ENCODE measurements at regions not wholly inside any gene's neighbourhood (a gene's known extent, or its start where the extent isn't known, plus 50 kb on each side); places are given as distances from the start of the nearest gene placed in this dataset.
"Not testable (repeated sequence)": the region's sequence is repeated elsewhere in the genome, so short reads cannot be mapped to it uniquely, and the experiment has no call there.

DNA sequence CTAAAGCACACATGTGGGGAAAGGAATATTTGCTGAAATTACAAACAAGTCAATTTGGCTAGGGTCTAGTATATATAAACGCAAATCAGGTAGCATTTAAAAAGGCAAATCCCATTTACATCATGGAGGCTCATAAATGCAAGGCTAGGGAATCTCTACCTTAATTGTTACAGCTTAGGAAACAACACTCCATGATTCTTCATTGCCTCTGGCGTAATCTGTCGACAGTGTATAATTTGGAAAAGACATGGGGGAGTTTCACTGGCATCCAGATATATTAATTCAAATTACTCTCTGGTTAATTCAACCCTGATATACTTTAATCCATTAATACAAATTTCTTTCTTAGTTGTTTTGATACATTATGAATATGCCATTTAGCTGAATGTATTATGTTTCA lies 1630.2 kb upstream of the FLRT2 start:
- H3K4me3 ChIP-seq: no peak overlapping the region
- no peak overlapping the region for H3K27ac ChIP-seq

DNA sequence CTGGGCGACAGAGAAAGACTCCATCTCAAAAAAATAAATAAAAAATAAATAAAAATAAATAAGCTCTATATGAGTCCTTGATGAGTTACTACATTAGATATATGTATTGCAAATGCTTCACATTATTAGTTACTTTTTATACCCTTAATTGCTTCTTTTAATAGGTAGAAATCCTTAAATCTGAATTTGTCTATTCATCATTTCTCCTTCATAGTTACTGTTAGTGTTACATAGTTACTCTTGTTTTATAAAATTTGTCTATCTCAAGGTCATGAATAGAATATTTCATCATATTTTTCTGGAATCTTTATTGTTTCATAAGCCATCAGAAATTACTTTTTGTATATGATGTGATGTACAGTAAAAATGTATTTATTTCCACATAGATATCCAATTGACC lies 1624.8 kb upstream of the FLRT2 start:
- H3K4me3 ChIP-seq: no peak overlapping the region

DNA sequence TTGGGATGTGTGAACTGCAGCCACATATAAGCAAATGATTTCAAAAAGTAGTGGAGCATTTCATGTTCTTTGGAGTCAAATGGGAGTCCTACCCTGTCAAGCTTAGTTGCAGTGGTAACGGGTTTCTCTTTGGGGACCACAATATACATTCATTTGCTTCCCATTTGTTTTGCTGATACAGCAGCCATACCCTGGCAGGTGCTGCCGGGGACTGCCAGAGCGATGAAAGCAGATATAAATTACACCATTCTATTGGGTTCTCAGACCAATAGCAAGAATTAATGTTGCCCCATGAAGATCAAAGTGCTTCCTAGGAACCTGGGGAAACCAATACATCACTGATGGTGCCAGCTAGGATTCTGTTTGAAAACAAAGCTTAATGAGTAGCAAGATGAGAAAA lies 1621.5 kb upstream of the FLRT2 start:
- Histone ChIP-seq H3K4me3 (no peak overlapping the region), H3K27ac (no peak overlapping the region)

More for the DNA sequence above, 1624.8 kb upstream of the FLRT2 start:
- no peak overlapping the region for H3K27ac ChIP-seq

DNA sequence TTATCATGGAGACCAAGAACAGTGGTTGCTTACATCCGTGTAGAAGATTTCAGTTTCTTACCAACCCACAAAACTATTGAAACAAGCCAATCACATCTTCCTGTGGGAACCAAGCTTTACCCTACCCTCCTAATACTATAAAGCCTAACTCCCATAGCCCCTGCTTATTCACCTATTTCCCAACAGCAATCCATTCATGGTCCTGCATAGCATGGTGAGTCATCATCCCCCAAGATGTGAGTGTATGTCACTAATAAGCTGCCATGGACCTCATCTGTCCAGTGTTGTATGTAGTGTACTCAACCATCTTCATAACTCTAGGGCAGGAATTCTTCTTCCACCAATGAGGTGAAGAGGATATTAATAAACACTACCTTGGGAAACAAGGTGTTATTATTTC lies 1620.4 kb upstream of the FLRT2 start:
- Histone ChIP-seq H3K27ac (no peak overlapping the region), H3K4me3 (no peak overlapping the region)

DNA sequence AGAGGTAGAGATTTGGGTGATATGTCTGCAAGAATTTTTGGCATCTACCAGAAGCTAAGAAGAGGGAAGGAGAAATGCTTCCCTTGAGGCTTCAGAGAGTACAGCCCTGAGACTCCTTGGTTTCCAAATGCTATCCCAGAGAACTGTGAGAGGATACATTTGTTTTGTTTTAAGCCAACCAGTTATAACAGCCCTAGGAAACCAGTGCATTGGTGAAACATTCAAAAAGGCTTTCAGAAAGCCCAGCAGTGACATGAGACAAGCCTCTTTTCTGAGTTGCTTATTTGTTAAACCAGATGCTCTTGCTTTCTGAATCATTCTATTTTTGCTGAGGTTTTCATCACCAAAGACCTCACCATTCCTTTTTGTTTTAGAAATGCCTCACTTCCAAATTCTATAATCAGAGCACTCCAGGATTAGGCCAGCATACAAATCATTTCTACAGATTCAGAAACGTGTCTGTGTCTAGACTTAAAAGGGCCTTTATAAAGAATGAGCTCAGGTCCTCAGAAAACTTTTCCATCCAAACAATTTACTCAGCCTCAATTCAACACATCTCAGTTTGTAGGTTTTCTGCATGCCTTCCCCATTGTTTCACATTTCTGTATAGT lies 1617.8 kb upstream of the FLRT2 start:
- Histone ChIP-seq H3K27ac (no peak overlapping the region), H3K4me3 (no peak overlapping the region)

DNA sequence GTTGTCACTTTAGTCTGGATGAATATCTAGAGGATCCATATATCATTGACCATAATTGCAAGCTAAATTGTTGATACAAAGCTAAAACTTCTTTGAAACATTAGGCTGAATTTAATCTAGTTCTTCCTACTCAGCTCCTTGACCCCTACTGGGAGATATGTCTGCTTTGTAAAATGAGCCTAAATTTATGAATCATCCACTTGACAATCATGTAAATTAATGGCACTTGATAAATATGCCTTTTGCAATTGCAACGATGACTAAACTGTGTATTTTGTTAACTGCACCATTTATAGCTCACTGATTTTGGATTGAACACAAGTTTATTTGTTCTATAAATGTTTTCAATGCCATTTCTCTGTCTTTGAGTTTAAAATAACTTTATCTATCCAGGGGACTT lies 1616.5 kb upstream of the FLRT2 start:
- no peak overlapping the region for H3K27ac ChIP-seq
- H3K4me3 ChIP-seq: no peak overlapping the region

DNA sequence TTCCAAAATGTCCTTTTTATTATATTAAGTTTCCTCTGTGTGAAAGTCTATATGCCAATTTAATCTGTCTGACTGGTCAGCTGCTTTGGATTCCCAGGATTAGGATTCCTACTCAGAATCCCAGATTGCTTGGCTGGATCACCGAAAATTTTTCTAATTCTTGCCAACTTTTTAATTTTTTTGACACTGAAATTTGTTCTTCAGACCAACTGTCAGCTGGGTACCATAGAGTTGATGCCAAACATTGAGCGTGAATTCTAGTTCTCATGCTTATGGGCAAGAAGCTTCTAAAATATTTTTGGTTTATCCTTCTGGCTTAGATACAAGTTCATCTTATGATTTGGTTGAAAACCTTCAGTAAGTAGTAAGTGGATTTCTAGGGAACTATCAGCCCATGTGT lies 1611.4 kb upstream of the FLRT2 start:
- Histone ChIP-seq H3K4me3 (no peak overlapping the region), H3K27ac (no peak overlapping the region)

DNA sequence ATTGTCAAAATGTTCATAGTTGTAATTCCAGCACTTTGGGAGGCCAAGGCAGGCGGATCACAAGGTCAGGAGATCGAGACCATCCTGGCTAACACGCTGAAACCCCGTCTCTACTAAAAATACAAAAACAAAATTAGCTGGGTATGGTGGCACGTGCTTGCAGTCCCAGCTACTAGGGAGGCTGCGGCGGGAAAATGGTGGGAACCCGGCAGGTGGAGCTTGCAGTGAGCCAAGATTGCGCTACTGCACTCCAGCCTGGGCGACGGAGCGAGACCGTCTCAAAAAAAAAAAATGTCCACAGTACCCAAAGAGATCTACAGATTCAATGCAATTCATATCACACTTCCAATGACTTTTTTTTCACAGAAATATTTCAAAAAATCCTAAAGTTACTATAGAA lies 1610.3 kb upstream of the FLRT2 start:
- not testable (repeated sequence) for H3K4me3 ChIP-seq, H3K27ac ChIP-seq

DNA sequence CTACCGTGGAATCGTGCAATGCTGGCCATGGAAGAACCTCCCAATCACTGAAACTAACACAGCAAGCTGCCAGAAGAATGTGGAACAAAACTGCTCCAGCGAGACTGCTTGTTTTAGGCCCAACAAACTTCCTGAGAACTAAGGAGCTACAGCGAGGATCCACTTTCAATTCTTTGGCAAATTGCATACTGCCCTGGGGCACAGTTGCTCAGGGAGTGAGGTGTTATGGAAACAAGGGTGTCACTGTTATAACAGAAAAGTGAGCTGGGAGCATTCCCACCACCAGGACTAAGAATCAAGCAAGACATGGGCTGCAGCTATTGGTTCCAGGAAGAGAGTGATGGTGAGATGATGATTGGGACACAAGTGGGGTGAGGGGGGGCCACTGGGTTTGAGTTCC lies 1606.1 kb upstream of the FLRT2 start:
- Histone ChIP-seq H3K4me3 (no peak overlapping the region), H3K27ac (no peak overlapping the region)

DNA sequence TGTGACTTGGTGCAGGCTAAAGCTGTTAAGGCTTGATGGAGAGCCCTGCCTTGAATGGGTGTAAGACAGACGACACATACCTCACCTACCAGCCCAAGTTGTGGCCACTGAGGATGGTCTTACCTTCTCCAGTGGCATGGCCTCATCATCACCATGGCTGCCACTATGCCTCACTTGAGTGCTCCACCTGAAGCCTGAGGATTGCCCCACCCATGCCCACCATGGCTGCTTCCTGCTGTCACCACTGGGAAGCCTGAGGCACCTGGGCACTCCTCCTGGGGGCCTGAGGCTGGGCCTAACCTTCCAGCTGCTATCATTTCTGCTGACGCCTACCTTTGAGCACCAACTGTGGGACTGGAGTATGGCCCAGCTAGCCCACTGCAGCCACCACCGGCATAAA lies 1605.7 kb upstream of the FLRT2 start:
- no peak overlapping the region for H3K27ac ChIP-seq
- H3K4me3 ChIP-seq: no peak overlapping the region

DNA sequence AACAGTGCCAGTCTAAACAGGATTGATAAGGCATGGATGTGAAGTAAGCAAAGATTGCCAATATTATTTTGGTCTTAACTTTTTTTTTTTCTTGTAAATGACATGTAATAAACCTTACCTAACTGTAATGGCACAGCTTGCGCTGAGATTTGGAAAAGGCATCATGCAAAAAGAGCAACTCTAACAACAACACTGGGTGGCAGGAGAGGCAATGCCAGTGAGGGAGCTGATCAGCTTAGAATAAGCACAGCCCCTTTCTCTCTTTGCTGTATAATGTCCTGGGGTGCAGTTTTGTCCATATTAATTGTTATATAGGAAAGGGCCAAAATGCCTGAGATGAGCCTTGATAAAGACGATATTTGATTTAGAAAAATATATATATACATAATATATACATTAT lies 1589.7 kb upstream of the FLRT2 start:
- Histone ChIP-seq H3K27ac (no peak overlapping the region), H3K4me3 (no peak overlapping the region)

DNA sequence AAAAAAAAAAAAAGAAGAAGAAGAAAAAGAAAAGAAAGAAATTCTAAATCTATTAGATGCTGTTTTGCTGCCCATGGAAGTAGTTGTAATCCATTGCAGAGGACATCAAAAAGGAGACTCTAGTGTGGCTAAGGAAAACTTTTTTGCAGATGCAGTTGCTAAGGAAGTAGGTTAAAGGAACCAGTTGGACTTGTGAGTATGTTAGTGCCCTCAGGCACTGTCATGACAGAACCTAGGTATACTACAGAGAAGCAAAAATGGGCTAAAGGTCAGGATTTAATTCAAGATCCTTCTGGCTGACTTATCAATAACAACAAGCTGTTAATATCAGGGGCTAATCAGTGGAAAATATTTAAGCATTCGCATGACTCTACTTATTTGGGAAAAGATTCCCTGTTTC lies 1571.6 kb upstream of the FLRT2 start:
- Histone ChIP-seq H3K27ac (no peak overlapping the region), H3K4me3 (no peak overlapping the region)

DNA sequence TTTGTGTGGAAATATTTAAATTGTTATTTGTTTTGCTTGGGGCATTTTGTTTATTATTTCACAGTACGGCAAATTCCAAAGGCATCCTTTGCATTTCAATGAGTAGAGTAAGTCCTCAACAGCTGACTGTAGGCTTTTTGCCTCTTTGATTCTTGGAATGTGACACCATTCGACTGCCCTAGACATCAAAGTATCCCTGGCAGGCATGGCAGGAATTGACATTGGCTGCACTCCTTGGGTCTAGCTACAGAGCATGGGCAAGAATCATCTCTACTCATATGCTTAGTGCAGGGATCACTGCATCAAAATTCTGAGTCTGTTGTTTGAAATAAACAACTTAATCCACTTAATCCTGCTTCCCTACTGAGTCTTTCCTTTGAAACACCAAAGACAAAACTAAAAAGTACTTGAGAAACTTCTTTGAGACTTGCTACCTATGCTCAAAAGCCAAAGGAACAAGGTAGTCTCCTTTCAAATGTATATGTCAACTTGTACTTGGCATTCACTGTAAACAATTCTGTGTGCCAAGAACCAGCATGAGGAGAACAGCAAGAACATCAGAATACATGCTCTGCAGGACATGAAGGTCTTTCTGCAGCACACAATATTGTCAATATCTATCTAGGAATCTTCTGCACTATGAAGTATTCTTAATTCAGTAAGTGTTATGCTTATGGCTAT lies 1569.0 kb upstream of the FLRT2 start:
- no peak overlapping the region for H3K27ac ChIP-seq
- no peak overlapping the region for H3K4me3 ChIP-seq

DNA sequence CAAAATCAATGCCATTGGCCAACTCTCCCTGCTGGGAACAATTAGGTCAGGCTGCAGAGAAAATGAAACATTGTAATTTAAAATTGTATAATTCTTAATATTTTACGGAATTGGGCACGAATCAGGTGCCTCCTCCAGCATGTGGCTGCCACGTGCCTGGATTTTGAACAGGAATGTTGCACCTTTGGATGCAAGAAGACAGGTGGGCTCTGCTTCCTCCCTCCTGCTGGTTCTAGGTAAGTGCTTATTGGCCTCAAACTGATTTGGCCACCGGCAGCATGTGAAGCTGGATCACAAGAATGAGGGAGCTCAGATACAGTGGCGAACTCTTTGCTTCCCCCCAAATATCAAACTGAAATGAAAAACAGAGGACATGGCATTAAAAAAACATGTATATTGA lies 1559.9 kb upstream of the FLRT2 start:
- H3K4me3 ChIP-seq: no peak overlapping the region
- no peak overlapping the region for H3K27ac ChIP-seq

DNA sequence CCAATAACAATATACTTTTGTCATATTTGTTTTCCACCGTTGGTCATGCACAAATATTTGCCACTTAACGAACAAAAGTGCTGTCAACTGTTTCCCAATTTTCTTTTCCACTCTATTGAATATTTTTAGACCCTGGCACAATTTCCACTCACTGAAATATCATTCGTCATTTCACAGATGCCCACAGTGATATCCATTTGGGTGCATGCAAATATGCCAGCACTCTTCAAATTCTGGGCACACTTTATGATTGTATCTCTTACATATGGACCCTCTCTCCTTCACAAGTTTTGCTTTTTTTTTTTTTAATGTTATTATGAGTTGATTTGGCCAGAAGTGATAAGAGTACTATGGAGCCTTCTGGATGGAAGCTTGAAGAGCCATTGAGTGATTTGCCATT lies 1557.3 kb upstream of the FLRT2 start:
- Histone ChIP-seq H3K27ac (no peak overlapping the region), H3K4me3 (no peak overlapping the region)

DNA sequence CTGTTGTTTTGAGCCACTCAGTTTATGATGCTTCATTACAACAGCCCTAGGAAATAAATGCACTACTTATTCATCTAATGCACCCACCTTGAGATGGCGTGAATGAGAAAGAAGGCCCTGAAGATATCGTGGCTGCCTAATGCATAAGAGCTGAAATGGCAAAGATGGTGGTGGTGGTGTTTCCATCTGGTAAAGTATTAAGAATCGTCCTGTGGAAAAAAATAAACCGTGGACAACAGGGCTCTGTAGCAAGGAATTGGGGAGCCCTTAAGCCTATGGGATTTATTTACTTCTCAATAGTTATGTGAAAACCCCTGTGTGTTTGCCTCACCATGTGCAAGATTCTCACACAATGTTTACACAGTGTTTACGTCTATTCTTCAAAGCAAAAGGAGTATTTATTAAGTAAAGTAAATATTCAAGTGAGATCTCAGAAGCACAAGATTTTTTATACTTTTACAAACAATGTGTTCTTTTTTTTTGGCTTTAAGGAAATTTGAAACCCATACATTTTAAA lies 1555.2 kb upstream of the FLRT2 start:
- H3K4me3 ChIP-seq: no peak overlapping the region
- H3K27ac ChIP-seq: no peak overlapping the region

DNA sequence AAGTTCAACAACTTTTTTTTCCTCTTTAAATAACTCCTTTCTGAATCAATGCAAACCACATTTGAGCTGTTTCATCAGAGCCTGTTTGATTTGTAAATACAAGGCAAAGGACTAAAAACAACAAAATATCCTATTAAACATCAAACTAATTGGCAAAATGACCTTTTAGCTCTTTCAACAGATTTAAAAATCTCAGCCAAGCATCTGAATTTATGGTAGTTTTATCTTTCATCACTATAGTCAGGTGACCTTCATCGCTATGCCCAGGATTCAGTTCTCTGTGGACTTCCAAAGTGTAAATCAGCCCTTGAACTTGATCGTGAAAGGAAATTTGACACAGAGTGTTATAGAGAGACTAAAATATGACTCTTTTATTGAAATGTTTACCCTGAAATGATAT lies 1554.5 kb upstream of the FLRT2 start:
- Histone ChIP-seq H3K4me3 (no peak overlapping the region), H3K27ac (no peak overlapping the region)

DNA sequence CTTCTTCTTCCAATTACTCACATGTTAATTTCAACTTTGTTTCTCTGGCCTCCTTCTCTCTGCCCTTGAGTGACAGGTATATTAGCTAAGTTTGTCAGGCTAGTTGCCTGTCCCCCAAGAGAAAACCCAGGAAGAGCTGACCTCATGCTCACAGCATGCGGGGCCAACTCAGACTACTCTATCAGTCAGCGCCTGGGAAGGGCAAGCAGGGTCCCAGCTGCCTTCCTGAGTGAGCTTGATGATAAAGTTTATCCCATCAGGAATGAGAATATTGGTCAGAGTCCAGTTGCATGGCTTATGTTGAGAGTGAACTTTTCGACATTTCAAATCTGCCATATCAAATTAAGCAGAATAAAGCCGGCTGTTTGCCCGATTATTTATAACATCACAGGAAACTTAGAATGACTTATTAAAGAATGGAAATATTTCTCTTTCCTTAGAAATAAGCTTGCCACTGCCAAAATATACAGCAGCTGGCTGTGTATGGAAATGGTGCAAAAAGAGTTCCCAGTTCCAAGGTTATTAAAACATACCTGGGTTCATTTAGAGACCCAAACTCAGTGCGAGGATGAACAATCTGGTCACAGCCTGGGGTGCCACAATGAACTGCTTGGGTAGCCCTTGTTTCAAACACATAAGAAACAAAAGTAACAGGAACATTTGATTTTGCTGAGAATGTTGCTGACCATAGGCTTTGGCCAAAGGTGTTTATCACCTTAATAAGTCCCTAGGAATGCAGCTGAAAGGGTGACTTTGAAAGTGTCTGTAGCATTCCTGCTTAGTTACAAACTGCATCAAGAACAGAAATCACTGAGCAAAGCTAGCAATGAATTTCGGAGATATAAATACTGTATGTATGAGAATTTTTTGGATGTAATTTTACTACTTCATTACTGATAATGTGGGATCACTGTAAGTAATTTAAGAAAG lies 1553.8 kb upstream of the FLRT2 start:
- H3K4me3 ChIP-seq: no peak overlapping the region
- no peak overlapping the region for H3K27ac ChIP-seq

DNA sequence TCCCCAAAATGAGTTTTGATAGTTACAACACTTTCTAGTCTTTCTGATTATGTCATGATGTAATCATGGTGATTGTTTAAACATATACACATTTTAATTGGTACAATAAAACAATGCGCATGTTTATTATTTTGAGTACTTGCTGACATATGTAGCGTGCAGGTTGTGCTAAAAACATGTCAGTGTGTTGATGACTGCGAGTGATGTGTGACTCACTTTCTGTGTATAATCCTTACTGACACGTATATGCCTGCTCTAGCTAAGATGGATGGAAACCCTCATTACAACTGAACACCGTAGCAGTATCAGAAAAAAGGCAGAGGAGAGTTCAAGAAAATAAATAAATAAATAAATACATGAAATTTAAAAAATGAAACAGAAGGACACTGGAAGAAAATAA lies 1552.4 kb upstream of the FLRT2 start:
- no peak overlapping the region for H3K27ac ChIP-seq
- H3K4me3 ChIP-seq: no peak overlapping the region

DNA sequence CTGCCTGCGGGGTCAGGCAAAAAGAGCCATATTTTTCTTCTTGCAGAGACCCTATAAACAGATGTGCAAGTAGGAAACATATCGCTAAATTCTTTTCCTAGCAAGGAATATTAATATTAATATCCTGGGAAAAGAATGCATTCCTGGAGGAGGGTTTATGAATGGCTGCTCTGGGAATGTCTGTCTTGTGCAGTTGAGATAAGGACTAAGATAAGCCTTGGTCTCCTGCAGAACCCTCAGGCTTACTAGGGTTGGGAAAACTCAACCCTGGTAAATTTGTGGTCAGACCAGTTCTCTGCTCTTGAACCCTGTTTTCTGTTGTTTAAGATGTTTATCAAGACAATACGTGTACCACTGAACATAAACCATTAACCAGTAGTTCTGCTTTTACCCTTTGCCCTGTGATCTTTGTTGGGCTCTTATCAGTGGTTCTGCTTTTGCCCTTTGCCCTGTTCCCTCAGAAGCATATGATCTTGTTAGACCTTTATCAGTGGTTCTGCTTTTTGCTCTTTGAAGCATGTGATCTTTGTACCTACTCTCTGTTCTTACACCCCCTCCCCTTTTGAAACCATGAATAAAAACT lies 1548.2 kb upstream of the FLRT2 start:
- not testable (repeated sequence) for H3K27ac ChIP-seq, H3K4me3 ChIP-seq
